Upper lobe of right lung (tissue), 1 donor: ENCODE measurements at regions not wholly inside any gene's neighbourhood (a gene's known extent, or its start where the extent isn't known, plus 50 kb on each side); places are given as distances from the start of the nearest gene placed in this dataset.
A peak's percentile ranks its signal among the peaks of the same experiment; 100 is the strongest.

Experiments used
- ATAC-seq: fragments of 200-7000 bp; cut with Tn5 transposase; one replicate; pipeline ENCODE4 v1.9.1; 2020; ENCODE audit warnings: mild to moderate bottlenecking, moderate library complexity
- DNase-seq: peaks from one replicate; pipeline ENCODE4 v3.0.0-alpha.2; 2020
- H3K27ac ChIP-seq: fragments of 200-600 bp; one replicate; pipeline ENCODE4 v1.8.0; 2022
- H3K27me3 ChIP-seq: fragments of 200-600 bp; one replicate; pipeline ENCODE4 v1.8.0; 2022; ENCODE audit warnings: mild to moderate bottlenecking
- H3K36me3 ChIP-seq: fragments of 200-600 bp; one replicate; pipeline ENCODE4 v1.8.0; 2022
- H3K4me1 ChIP-seq: fragments of 200-600 bp; one replicate; pipeline ENCODE4 v1.8.0; 2022
- H3K4me3 ChIP-seq: fragments of 200-600 bp; one replicate; pipeline ENCODE4 v1.8.0; 2022; ENCODE audit warnings: mild to moderate bottlenecking
- H3K9me3 ChIP-seq: fragments of 200-600 bp; one replicate; pipeline ENCODE4 v1.8.0; 2022
- CTCF ChIP-seq: fragments of 200-600 bp; IDR thresholded peaks from one replicate; pipeline ENCODE4 v1.8.0; 2022; ENCODE audit warnings: antibody characterized with exemption
- intact Hi-C: fragments of 100-400 bp; cut with DNase I; formaldehyde crosslinking; loops from one replicate; pipeline ENCODE4 v1.11.0; 2022
- donor health status: DM: no; HTN: yes; CAD: no; lungs with severe emphysema.

GRCh38 chr9:108286638-108287206 is 569.1 kb downstream of the ACTL7B start:
- Histone ChIP-seq H3K4me3 (no peak overlapping the region), H3K36me3 (no peaks in the 10 kb centered on the region), H3K4me1 (no peaks in the 10 kb centered on the region), H3K27ac (no peak overlapping the region), H3K9me3 (no peaks in the 10 kb centered on the region), H3K27me3 (no peaks in the 10 kb centered on the region)
- DNase-seq (no peak), ATAC-seq (no peak)
- TF ChIP-seq CTCF = no peak
- intact Hi-C loops = no loop called here

GRCh38 chr9:108283696-108284095 is 572.1 kb downstream of the ACTL7B start:
- Histone ChIP-seq H3K27me3 (no peaks in the 10 kb centered on the region), H3K4me1 (no peaks in the 10 kb centered on the region), H3K4me3 (no peak overlapping the region), H3K9me3 (no peaks in the 10 kb centered on the region), H3K36me3 (no peaks in the 10 kb centered on the region), H3K27ac (no peak overlapping the region)
- no peak for TF ChIP-seq CTCF
- DNase-seq = no peak
- no peak for ATAC-seq
- intact Hi-C loops = no loop called here

- peak; percentile 30 for TF ChIP-seq CTCF
- DNase-seq (no peak), ATAC-seq (no peak)
- H3K27ac ChIP-seq = no peak overlapping the region
- H3K4me3 ChIP-seq = no peak overlapping the region
- no peaks in the 10 kb centered on the region for H3K4me1 ChIP-seq
- H3K9me3 ChIP-seq = no peaks in the 10 kb centered on the region
- no peaks in the 10 kb centered on the region for H3K36me3 ChIP-seq
- intact Hi-C loops = no loop called here
- no peaks in the 10 kb centered on the region for H3K27me3 ChIP-seq
Observed at GRCh38 chr9:108282872-108283271, 572.9 kb downstream of the ACTL7B start.

GRCh38 chr9:108281696-108282095 is 574.1 kb downstream of the ACTL7B start:
- Histone ChIP-seq H3K27me3 (no peaks in the 10 kb centered on the region), H3K4me1 (no peaks in the 10 kb centered on the region), H3K4me3 (no peak overlapping the region), H3K27ac (no peak overlapping the region), H3K36me3 (no peaks in the 10 kb centered on the region), H3K9me3 (no peaks in the 10 kb centered on the region)
- intact Hi-C loops = no loop called here
- no peak for ATAC-seq
- TF ChIP-seq CTCF = no peak
- DNase-seq = no peak

- Histone ChIP-seq H3K36me3 (no peaks in the 10 kb centered on the region), H3K4me3 (no peak overlapping the region), H3K4me1 (no peaks in the 10 kb centered on the region), H3K27ac (no peak overlapping the region), H3K9me3 (no peaks in the 10 kb centered on the region), H3K27me3 (no peaks in the 10 kb centered on the region)
- no peak for ATAC-seq
- DNase-seq = no peak
- intact Hi-C loops = no loop called here
- no peak for TF ChIP-seq CTCF
Observed at GRCh38 chr9:108278341-108278740, 577.4 kb downstream of the ACTL7B start.

GRCh38 chr9:108277216-108277615 is 578.6 kb downstream of the ACTL7B start:
- no peaks in the 10 kb centered on the region for H3K36me3 ChIP-seq
- DNase-seq = no peak
- TF ChIP-seq CTCF = no peak
- H3K9me3 ChIP-seq = no peaks in the 10 kb centered on the region
- intact Hi-C loops = no loop called here
- ATAC-seq = no peak
- H3K27ac ChIP-seq = no peak overlapping the region
- H3K27me3 ChIP-seq = no peaks in the 10 kb centered on the region
- H3K4me3 ChIP-seq = no peak overlapping the region
- peaks cover 6% of the 10 kb centered on the region for H3K4me1 ChIP-seq
